ENCODE measurements at regions not wholly inside any gene's neighbourhood (a gene's known extent, or its start where the extent isn't known, plus 50 kb on each side); places are given as distances from the start of the nearest gene placed in this dataset.

DNA sequence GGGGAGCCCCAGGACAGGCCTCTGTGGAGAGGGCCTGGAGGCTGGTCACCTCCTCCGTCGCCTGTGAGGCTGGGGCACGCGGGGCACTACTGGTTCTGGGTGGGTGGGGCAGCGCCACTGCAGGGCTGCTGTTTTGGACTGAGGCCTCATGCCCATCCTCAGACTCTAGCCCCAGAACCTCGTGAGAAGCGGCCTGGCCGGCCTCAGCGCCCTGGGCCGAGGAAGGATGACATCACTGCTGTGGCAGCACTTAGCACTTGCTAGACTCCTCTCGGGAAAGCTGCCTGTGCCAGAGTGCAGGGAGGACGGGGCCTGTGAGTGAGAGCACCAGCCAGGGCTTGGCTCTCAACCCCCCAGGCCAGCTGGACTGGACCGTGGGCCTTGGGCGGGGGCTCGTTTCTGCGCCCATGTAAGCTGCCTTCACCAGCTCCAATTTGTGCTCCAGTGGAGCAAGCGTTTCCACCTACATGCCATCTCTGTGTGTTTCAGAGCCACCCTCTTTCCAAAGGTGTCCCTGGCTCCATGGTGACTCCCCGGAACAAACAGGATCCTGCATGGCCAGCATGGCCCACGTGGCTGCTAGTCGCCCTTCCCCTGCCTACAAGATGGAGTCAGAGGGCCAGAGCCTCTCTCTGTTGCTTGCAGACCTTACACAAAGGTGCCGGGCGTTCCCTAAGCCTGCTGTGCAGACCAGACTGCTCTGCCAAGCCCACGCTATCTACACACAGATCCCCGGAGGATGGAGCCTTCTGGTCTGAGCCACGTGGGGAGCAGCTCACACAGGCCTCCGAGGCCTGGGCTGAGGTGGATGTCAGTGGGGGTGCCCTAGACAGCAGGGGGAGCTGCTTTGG lies 102.9 kb downstream of the CTTN start:
- TF ChIP-seq, protein P1, sequence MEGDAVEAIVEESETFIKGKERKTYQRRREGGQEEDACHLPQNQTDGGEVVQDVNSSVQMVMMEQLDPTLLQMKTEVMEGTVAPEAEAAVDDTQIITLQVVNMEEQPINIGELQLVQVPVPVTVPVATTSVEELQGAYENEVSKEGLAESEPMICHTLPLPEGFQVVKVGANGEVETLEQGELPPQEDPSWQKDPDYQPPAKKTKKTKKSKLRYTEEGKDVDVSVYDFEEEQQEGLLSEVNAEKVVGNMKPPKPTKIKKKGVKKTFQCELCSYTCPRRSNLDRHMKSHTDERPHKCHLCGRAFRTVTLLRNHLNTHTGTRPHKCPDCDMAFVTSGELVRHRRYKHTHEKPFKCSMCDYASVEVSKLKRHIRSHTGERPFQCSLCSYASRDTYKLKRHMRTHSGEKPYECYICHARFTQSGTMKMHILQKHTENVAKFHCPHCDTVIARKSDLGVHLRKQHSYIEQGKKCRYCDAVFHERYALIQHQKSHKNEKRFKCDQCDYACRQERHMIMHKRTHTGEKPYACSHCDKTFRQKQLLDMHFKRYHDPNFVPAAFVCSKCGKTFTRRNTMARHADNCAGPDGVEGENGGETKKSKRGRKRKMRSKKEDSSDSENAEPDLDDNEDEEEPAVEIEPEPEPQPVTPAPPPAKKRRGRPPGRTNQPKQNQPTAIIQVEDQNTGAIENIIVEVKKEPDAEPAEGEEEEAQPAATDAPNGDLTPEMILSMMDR (IDR thresholded peaks at IDR 0.05; ENCODE audit: insufficient read depth, low read depth, low read length, missing control alignments): no peak
- no peak overlapping the region for H3K4me3 ChIP-seq (ENCODE audit: low read depth, low read length)
- no peak for DNase-seq (ENCODE audit: low read depth)

DNA sequence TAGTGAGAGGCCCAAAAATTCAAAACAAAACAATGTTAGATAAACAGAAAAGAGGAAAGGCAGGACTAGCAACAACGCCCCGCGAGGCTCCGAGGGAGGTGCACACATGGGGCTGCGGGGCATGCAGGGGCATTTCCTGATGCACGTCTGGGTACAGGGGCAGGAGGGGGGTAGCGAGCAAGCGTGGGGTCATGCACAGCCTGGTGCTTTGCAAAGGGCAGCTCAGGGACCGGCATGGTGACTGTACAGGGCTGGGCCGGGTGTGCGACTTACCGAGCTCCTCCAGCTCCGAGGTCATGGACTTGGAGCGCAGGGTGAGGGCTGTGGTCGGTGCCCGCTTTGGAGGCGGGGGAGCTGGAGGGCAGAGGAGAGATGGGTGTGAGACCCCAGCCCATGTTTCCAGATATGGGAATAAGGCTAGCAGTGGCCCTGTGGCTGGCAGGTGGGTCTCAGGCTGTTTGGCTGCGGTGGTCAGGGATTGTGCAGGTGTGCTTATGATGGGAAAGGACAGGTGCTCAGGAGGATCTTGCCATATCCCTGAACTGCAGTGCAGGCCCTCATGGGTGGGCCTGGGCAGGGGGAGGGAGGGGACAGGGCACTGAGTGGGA lies 103.7 kb downstream of the CTTN start:
- H3K4me3 ChIP-seq (ENCODE audit: low read depth, low read length): no peak overlapping the region
- no peak for DNase-seq (ENCODE audit: low read depth)
- TF ChIP-seq, protein P1 (IDR thresholded peaks at IDR 0.05; ENCODE audit: insufficient read depth, low read depth, low read length, missing control alignments): no peak

DNA sequence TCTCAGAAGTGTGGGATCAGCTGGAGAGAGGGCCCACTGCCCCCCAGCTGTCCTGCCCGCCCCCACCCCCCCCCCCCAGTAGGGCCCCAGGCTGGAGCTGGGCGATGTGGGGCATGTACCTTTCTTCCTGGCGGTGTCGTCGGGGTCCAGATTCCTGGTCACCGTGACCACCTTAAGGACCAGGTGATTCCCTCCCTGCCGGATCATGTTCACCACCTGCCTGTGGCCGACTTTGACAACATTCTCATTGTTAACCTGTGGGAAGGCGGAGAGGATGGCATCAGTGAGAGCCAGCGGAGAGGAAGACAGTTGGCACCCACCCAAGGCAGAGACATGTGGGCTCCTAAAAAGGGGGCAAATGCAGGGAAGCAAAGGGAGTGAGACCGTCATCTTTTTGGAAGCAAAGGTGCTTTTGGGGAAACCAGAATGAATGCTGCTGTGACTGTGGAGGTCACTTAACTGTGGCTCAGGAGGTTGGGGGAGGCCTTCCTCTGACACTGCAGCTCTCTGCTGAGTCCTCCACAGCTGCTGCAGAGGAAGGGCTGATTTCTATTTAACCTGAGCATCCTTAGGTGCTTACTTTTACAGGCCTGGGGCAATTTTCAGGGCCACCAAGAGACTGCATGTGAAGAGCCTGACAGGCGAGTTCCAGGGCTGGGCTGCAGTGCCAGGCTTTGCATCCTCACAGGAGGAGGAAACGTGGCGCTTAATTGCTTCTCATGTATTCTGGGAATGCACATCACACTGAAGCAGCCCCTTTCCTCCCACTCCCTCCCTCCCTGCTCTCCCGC lies 104.5 kb downstream of the CTTN start:
- H3K4me3 ChIP-seq (ENCODE audit: low read depth, low read length): no peak overlapping the region
- TF ChIP-seq, protein P1 (IDR thresholded peaks at IDR 0.05; ENCODE audit: insufficient read depth, low read depth, low read length, missing control alignments): no peak
- no peak for DNase-seq (ENCODE audit: low read depth)

DNA sequence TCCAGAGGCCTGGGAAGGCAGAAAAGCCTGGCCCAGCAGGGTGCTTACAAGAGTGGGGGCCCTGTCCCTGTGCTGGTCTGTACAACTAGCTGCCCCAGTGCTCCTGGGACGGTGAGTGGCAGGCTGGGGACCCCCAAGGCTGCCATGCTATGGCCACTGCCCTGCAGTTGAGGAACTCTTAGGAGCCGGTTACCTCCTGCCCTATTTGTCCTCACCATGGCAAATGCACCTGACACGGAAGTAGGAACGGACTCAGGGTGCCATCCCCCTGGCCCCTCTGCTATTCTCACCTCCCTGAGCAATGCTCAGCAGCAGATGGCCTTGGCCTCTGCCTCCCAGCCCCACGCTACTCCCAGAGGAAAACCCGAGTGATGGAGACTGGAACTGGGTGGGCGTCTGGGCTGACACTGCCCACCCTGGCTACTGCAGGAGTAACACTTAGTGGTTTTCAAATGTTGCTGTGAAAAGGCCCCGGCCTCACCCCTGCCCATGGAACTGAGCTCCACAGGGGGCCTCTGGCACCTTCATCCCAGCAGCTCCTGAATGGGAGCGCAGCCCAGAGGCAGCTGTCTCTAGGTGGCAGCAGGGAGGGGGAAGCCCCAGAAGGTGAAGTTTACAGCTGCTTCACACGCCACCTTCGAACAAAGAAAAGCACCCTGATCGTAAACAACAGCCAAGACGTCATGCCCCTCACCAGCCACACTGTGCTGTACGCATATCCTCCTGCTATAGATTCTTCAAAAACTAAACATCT lies 105.3 kb downstream of the CTTN start:
- DNase-seq (ENCODE audit: low read depth): peak; percentile 44
- H3K4me3 ChIP-seq (ENCODE audit: low read depth, low read length): no peak overlapping the region
- TF ChIP-seq, protein P1 (IDR thresholded peaks at IDR 0.05; ENCODE audit: insufficient read depth, low read depth, low read length, missing control alignments): peak; percentile 2

DNA sequence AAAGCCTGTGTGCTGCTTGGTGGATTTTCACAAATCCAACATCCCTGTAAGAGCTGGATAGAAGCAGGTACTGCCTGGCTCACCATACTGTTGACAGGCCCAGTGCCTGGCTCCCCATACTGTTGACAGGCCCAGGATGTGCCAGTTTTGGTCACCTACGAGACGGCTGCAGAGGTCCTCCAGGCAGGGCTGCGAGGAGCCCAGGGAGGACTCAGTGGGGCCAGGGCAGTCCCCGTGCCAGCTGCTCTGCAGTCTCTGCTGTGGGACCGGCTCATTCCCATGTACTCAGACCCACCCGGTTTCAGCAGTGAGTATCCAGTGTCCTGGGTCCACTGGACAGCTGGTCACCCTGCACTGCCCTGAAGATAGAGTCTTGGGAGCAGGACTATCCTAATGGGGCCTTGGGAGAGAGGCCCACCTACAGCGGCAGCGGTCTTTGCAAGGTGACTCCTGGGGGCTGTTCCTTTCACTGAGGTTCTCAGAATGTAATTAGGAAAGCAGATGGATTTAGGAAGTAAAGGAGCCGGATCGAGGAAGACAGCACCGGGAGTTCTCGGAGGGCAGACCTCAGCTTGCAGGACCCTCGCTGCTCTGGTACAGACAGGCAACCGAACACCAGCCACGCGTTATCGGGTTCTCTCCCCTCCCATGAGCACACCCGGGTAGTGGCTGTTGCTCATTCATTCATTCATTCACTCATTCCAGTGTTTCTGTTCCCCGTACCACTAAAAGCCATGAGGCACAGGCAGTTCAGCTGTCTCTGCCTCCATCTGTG lies 106.1 kb downstream of the CTTN start:
- TF ChIP-seq, protein P1 (IDR thresholded peaks at IDR 0.05; ENCODE audit: insufficient read depth, low read depth, low read length, missing control alignments): no peak
- H3K4me3 ChIP-seq (ENCODE audit: low read depth, low read length): no peak overlapping the region
- DNase-seq (ENCODE audit: low read depth): no peak

DNA sequence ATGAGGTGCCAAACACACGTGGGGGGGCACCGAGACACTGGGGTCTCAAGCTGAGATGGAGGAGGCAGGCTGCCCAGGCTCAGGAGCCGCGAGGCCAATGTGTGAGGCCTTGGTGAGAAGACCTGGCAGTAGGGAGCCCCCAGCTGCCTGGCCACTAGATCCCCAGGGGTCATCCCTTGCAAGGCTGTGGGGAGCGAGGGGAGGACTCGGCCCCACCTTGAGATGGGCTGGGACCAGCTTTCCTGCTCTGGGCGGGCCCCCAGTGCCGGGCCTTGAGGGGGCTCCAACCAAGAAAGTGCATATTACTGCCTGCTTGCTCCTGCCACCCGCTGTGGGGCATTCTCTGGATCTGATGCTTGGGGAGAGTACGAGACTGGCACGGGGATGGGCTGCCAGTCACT lies 107.0 kb downstream of the CTTN start:
- no peak for DNase-seq (ENCODE audit: low read depth)
- TF ChIP-seq, protein P1 (IDR thresholded peaks at IDR 0.05; ENCODE audit: insufficient read depth, low read depth, low read length, missing control alignments): no peak
- no peak overlapping the region for H3K4me3 ChIP-seq (ENCODE audit: low read depth, low read length)

Measured in GM12865 (cell line).